ENCODE measurements at regions not wholly inside any gene's neighbourhood (a gene's known extent, or its start where the extent isn't known, plus 50 kb on each side); places are given as distances from the start of the nearest gene placed in this dataset.

GRCh38 chr18:2316082-2316750, 255.1 kb downstream of the METTL4 start:
- no peak for TF ChIP-seq EZH2 (IDR thresholded peaks at IDR 0.05; ENCODE audit: insufficient read depth, poor library complexity, severe bottlenecking)
- no peak for TF ChIP-seq EZH2phosphoT487 (IDR thresholded peaks at IDR 0.05; ENCODE audit: insufficient read depth, low read depth)
